GM21619 (cell line): ENCODE measurements at regions not wholly inside any gene's neighbourhood (a gene's known extent, or its start where the extent isn't known, plus 50 kb on each side); places are given as distances from the start of the nearest gene placed in this dataset.
"Not testable (repeated sequence)": the region's sequence is repeated elsewhere in the genome, so short reads cannot be mapped to it uniquely, and the experiment has no call there.

Experiments used
- ATAC-seq: cut with Tn5 transposase; IDR thresholded peaks from one replicate; pipeline ENCODE4 v1.9.1; 2021; ENCODE audit not compliant: unreplicated experiment

GRCh38 chr6:80438772-80439171 is 332.3 kb downstream of the BCKDHB start:
- ATAC-seq, result no peak

- no peak for ATAC-seq
These were observed 331.3 kb downstream of the BCKDHB start for GRCh38 chr6:80437801-80438200.

- no peak for ATAC-seq
These were observed 330.8 kb downstream of the BCKDHB start for GRCh38 chr6:80437221-80437620.

- ATAC-seq, result no peak
These were observed 330.2 kb downstream of the BCKDHB start for GRCh38 chr6:80436663-80437062.

GRCh38 chr6:80435457-80435856 is 329.0 kb downstream of the BCKDHB start:
- no peak for ATAC-seq

GRCh38 chr6:80434691-80435350 is 328.4 kb downstream of the BCKDHB start:
- no peak for ATAC-seq

GRCh38 chr6:80433673-80434025 is 327.2 kb downstream of the BCKDHB start:
- ATAC-seq, result no peak

GRCh38 chr6:80433010-80433672 is 326.7 kb downstream of the BCKDHB start:
- no peak for ATAC-seq

GRCh38 chr6:80425089-80425823 is 318.8 kb downstream of the BCKDHB start:
- ATAC-seq, result no peak

- ATAC-seq, result no peak
These were observed 305.0 kb downstream of the BCKDHB start for GRCh38 chr6:80411486-80411885.

- ATAC-seq, result not testable (repeated sequence)
These were observed 301.5 kb downstream of the BCKDHB start for GRCh38 chr6:80407976-80408375.

GRCh38 chr6:80404889-80405288 is 298.4 kb downstream of the BCKDHB start:
- no peak for ATAC-seq

- no peak for ATAC-seq
These were observed 296.9 kb downstream of the BCKDHB start for GRCh38 chr6:80403365-80403764.

- ATAC-seq, result no peak
These were observed 295.8 kb downstream of the BCKDHB start for GRCh38 chr6:80402266-80402665.
